Esophagus muscularis mucosa (tissue), 3 donors: ENCODE measurements at regions not wholly inside any gene's neighbourhood (a gene's known extent, or its start where the extent isn't known, plus 50 kb on each side); places are given as distances from the start of the nearest gene placed in this dataset.

Experiments
- POLR2A ChIP-seq: fragments of 450-650 bp; IDR thresholded peaks from one replicate; pipeline ENCODE4 v1.6.1; 2017; ENCODE audit warnings: antibody characterized with exemption, moderate library complexity, mild to moderate bottlenecking, low read depth
- TF ChIP-seq, protein P1 (sequence below), 3 experiments: fragments of 200-600 bp in 2 of 3; fragments of 450-650 bp in 1 of 3; sonication (generic) in 2 of 3; IDR thresholded peaks; one replicate each; pipeline ENCODE4 v1.5.1; 2017 to 2019; ENCODE audit warnings: antibody characterized with exemption in 3 of 3, mild to moderate bottlenecking in 2 of 3, moderate library complexity in 1 of 3

DNA sequence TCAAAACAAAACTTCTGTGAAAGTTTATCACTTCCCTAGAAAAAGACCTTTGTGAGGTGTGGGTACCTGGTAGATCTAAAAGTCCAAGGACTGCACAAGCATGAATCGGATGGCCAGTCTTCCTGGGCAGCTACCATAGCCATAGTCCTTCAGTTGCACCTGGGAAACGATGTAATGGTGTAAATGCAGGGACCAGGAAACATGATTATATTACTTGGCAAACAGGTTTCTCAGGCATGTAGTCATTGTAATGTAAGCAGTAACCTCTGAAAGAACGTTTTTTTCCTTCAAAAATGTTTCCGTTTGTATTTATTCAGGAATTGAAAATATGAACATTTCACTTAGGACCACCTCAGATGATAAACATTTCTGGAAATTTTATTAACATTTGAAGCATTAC is 433.4 kb downstream of the DTWD2 start:
- TF ChIP-seq, protein P1, sequence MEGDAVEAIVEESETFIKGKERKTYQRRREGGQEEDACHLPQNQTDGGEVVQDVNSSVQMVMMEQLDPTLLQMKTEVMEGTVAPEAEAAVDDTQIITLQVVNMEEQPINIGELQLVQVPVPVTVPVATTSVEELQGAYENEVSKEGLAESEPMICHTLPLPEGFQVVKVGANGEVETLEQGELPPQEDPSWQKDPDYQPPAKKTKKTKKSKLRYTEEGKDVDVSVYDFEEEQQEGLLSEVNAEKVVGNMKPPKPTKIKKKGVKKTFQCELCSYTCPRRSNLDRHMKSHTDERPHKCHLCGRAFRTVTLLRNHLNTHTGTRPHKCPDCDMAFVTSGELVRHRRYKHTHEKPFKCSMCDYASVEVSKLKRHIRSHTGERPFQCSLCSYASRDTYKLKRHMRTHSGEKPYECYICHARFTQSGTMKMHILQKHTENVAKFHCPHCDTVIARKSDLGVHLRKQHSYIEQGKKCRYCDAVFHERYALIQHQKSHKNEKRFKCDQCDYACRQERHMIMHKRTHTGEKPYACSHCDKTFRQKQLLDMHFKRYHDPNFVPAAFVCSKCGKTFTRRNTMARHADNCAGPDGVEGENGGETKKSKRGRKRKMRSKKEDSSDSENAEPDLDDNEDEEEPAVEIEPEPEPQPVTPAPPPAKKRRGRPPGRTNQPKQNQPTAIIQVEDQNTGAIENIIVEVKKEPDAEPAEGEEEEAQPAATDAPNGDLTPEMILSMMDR (IDR thresholded peaks at IDR 0.05): no peak
- no peak for TF ChIP-seq POLR2A
